ENCODE measurements at regions not wholly inside any gene's neighbourhood (a gene's known extent, or its start where the extent isn't known, plus 50 kb on each side); places are given as distances from the start of the nearest gene placed in this dataset.

- no peak for DNase-seq
Observed at GRCh38 chr14:80446356-80446755, 235.1 kb upstream of the DIO2 start.

GRCh38 chr14:80445605-80446004, 234.3 kb upstream of the DIO2 start:
- no peak for DNase-seq

GRCh38 chr14:80434574-80435321, 223.4 kb upstream of the DIO2 start:
- no peak for DNase-seq

GRCh38 chr14:80433811-80434210, 222.5 kb upstream of the DIO2 start:
- no peak for DNase-seq

GRCh38 chr14:80428671-80429070, 217.4 kb upstream of the DIO2 start:
- DNase-seq, result no peak

GRCh38 chr14:80428171-80428570, 216.9 kb upstream of the DIO2 start:
- no peak for DNase-seq

- DNase-seq, result no peak
Observed at GRCh38 chr14:80427101-80427500, 215.8 kb upstream of the DIO2 start.

GRCh38 chr14:80426683-80427082, 215.4 kb upstream of the DIO2 start:
- DNase-seq, result no peak

GRCh38 chr14:80425686-80426085, 214.4 kb upstream of the DIO2 start:
- DNase-seq, result no peak

- DNase-seq, result no peak
Observed at GRCh38 chr14:80419769-80420168, 208.5 kb upstream of the DIO2 start.

GRCh38 chr14:80419345-80419744, 208.0 kb upstream of the DIO2 start:
- no peak for DNase-seq

- DNase-seq, result no peak
Observed at GRCh38 chr14:80415636-80416035, 204.3 kb upstream of the DIO2 start.

GRCh38 chr14:80414080-80414479, 202.8 kb upstream of the DIO2 start:
- no peak for DNase-seq

- no peak for DNase-seq
Observed at GRCh38 chr14:80404413-80404812, 193.1 kb upstream of the DIO2 start.

GRCh38 chr14:80403036-80403435, 191.7 kb upstream of the DIO2 start:
- no peak for DNase-seq

GRCh38 chr14:80395031-80395430, 183.7 kb upstream of the DIO2 start:
- no peak for DNase-seq

- DNase-seq, result no peak
Observed at GRCh38 chr14:80393766-80394165, 182.5 kb upstream of the DIO2 start.

- no peak for DNase-seq
Observed at GRCh38 chr14:80390906-80391305, 179.6 kb upstream of the DIO2 start.

GRCh38 chr14:80388980-80389711, 177.8 kb upstream of the DIO2 start:
- DNase-seq, result no peak

- no peak for DNase-seq
Observed at GRCh38 chr14:80387563-80387981, 176.3 kb upstream of the DIO2 start.

- DNase-seq, result no peak
Observed at GRCh38 chr14:80385336-80385735, 174.0 kb upstream of the DIO2 start.

GRCh38 chr14:80383223-80383622, 171.9 kb upstream of the DIO2 start:
- no peak for DNase-seq

- DNase-seq, result no peak
Observed at GRCh38 chr14:80381807-80382363, 170.6 kb upstream of the DIO2 start.

- no peak for DNase-seq
Observed at GRCh38 chr14:80379035-80379434, 167.7 kb upstream of the DIO2 start.

All from NCI-H1105 (cell line).